Endothelial cell of umbilical vein (primary cell): ENCODE measurements at regions not wholly inside any gene's neighbourhood (a gene's known extent, or its start where the extent isn't known, plus 50 kb on each side); places are given as distances from the start of the nearest gene placed in this dataset.

Experiments used
- BruUV-seq: library from RNA; stranded (reverse); fragments of 400-500 nt; replicated peaks from 2 replicates; lab custom pipeline; 2021; lab: Mats Ljungman, UMichigan
- CTCF ChIA-PET: fragments of 300-600, 350-600 bp; sonication (Branson Sonifier 250); formaldehyde crosslinking; loops from one replicate; lab custom pipeline; 2021; ENCODE audit warnings: antibody characterized with exemption, inconsistent platforms; lab: Charles Lee
- POLR2A ChIA-PET: fragments of 300-600, 350-600 bp; sonication (Branson Sonifier 250); formaldehyde crosslinking; loops from one replicate; lab custom pipeline; 2021; ENCODE audit warnings: antibody characterized with exemption, inconsistent platforms; lab: Charles Lee
- DNase-seq: peaks from one replicate; pipeline ENCODE4 v3.0.0-alpha.2; 2011; ENCODE audit warnings: low read depth, low spot score
- FAIRE-seq: peaks from 2 replicates; lab custom pipeline; 2011; peaks lifted over from hg19 to GRCh38; lab: Jason Lieb, UNC
- H2AFZ ChIP-seq: 2 replicates; pipeline ENCODE4 v1.6.0; 2012; ENCODE audit warnings: low read depth, low read length, control low read depth, inconsistent platforms
- H3K27ac ChIP-seq: 2 replicates; pipeline ENCODE4 v1.5.1; 2011; ENCODE audit warnings: low read depth, mild to moderate bottlenecking, control low read depth, low read length, moderate library complexity; ENCODE audit not compliant: insufficient read depth
- H3K27me3 ChIP-seq, 2 experiments: 2 replicates each; pipeline versions ENCODE4 v1.6.0 to v1.6.1; 2011; ENCODE audit warnings: low read length in 2 of 2, mixed read lengths in 1 of 2; ENCODE audit not compliant: control insufficient read depth in 2 of 2, insufficient read depth in 2 of 2
- H3K36me3 ChIP-seq, 2 experiments: 2 replicates in 1 of 2; 3 replicates in 1 of 2; pipeline ENCODE4 v1.5.1; 2011; ENCODE audit warnings: low read length in 2 of 2, mild to moderate bottlenecking in 1 of 2, moderate library complexity in 1 of 2; ENCODE audit not compliant: control insufficient read depth in 2 of 2, insufficient read depth in 2 of 2; ENCODE audit errors: extremely low read depth in 1 of 2
- H3K4me1 ChIP-seq: 3 replicates; pipeline ENCODE4 v1.5.1; 2011; ENCODE audit warnings: mild to moderate bottlenecking, low read length; ENCODE audit not compliant: control insufficient read depth, insufficient read depth; ENCODE audit errors: extremely low read depth
- H3K4me2 ChIP-seq: 2 replicates; pipeline ENCODE4 v1.6.1; 2011; ENCODE audit warnings: low read length, control low read depth, mixed read lengths; ENCODE audit not compliant: insufficient read depth
- H3K4me3 ChIP-seq, 3 experiments: fragments of 200-600 bp in 1 of 3; sonication (generic), shearing (Covaris generic) in 1 of 3; replicated peaks in 1 of 3; 2 replicates each; pipeline ENCODE4 v1.5.1; 2011 to 2016; ENCODE audit warnings: control low read depth in 3 of 3, low read length in 3 of 3, mild to moderate bottlenecking in 2 of 3, inconsistent platforms in 1 of 3, low read depth in 1 of 3, moderate library complexity in 1 of 3; ENCODE audit not compliant: insufficient read depth in 1 of 3
- H3K79me2 ChIP-seq: 2 replicates; pipeline ENCODE4 v1.6.0; 2012; ENCODE audit warnings: low read length, inconsistent platforms; ENCODE audit not compliant: control insufficient read depth, insufficient read depth
- H3K9ac ChIP-seq: replicated peaks from 2 replicates; pipeline ENCODE3; 2011; ENCODE audit warnings: low read length, control low read depth; ENCODE audit not compliant: insufficient read depth; ENCODE audit errors: extremely low read depth
- H3K9me1 ChIP-seq: replicated peaks from 3 replicates; pipeline ENCODE4 v1.6.0; 2011; ENCODE audit warnings: mild to moderate bottlenecking, low read length; ENCODE audit not compliant: control insufficient read depth, insufficient read depth; ENCODE audit errors: extremely low read depth
- H3K9me3 ChIP-seq: replicated peaks from 2 replicates; pipeline ENCODE4 v1.5.1; 2012; ENCODE audit warnings: low read length, inconsistent platforms; ENCODE audit not compliant: control insufficient read depth, insufficient read depth
- H4K20me1 ChIP-seq: replicated peaks from 2 replicates; pipeline ENCODE3; 2011; ENCODE audit warnings: mild to moderate bottlenecking, low read length; ENCODE audit not compliant: control insufficient read depth, insufficient read depth; ENCODE audit errors: extremely low read depth
- EZH2 ChIP-seq: IDR thresholded peaks from 2 replicates; pipeline ENCODE4 v1.6.1; 2012; ENCODE audit warnings: borderline replicate concordance, low read depth, mild to moderate bottlenecking, moderate library complexity, low read length, inconsistent platforms; ENCODE audit not compliant: severe bottlenecking
- FOS ChIP-seq: IDR thresholded peaks from 2 replicates; pipeline ENCODE4 v1.6.1; 2011; ENCODE audit warnings: mild to moderate bottlenecking, low read length, moderate library complexity, borderline replicate concordance; ENCODE audit not compliant: insufficient read depth
- GATA2 ChIP-seq: IDR thresholded peaks from 2 replicates; pipeline ENCODE4 v1.7.0; 2011; ENCODE audit warnings: low read depth, mild to moderate bottlenecking, moderate library complexity, mixed read lengths, low read length; ENCODE audit not compliant: insufficient read length, insufficient read depth
- JUN ChIP-seq: IDR thresholded peaks from 2 replicates; pipeline ENCODE4 v1.6.1; 2011; ENCODE audit warnings: borderline replicate concordance, low read depth; ENCODE audit not compliant: insufficient read length, insufficient read depth
- MYC ChIP-seq: IDR thresholded peaks from one replicate; pipeline ENCODE4 v1.6.1; 2011; ENCODE audit warnings: mild to moderate bottlenecking, low read depth, low read length
- POLR2A ChIP-seq: IDR thresholded peaks from 2 replicates; pipeline ENCODE4 v1.6.1; 2012; ENCODE audit warnings: low read depth, mild to moderate bottlenecking, control low read depth, low read length
- POLR2AphosphoS5 ChIP-seq: IDR thresholded peaks from 2 replicates; pipeline ENCODE4 v1.6.1; 2012; ENCODE audit warnings: low read depth, mild to moderate bottlenecking, control low read depth, low read length, moderate library complexity; ENCODE audit not compliant: insufficient read depth
- dilution Hi-C: fragments of 300-500 bp; cut with MboI; formaldehyde crosslinking; loops from one replicate; pipeline ENCODE4 v1.15.0; 2019; ENCODE audit warnings: low sequenced_read_pairs; ENCODE audit not compliant: extremely low pct_ligation_motif_present
- intact Hi-C: fragments of 100-400 bp; cut with micrococcal nuclease; formaldehyde crosslinking; loops from one replicate; pipeline ENCODE4 v1.10.0; 2022
- TF ChIP-seq, protein P1 (sequence below): IDR thresholded peaks from 2 replicates; pipeline ENCODE4 v1.6.1; 2011; ENCODE audit not compliant: insufficient read depth, insufficient read length
- TF ChIP-seq, protein P2 (sequence below), 2 donors: IDR thresholded peaks; 1 replicate in 1 of 2; 2 replicates in 1 of 2; pipeline ENCODE4 v1.5.1; 2011; ENCODE audit warnings: low read length in 2 of 2, mild to moderate bottlenecking in 2 of 2, moderate library complexity in 2 of 2, control low read depth in 1 of 2, inconsistent platforms in 1 of 2, low read depth in 1 of 2; ENCODE audit not compliant: insufficient read depth in 1 of 2; ENCODE audit errors: extremely low read depth in 1 of 2

DNA sequence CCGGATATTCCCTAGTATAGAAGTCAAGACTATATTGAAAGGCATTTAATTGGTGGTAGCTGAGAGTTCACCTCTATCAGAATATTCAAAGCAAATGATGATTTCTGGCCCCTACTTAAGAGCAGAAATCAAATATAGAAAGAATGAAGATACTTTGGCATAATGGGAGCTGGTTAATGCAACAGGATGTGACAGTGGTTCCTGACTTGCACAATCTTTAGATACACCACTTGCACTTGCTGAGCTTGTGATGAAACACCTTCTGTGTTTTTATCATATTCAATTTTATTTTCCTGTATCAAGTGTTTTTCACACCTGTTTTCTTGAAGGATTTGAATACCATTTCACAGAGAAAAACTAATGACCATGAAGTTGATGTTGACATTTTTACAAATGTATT is 124.1 kb upstream of the CDH19 start:
- no peak overlapping the region for H3K27ac ChIP-seq
- no peak for FAIRE-seq
- CTCF ChIA-PET, result no interaction called here
- BruUV-seq, result no TSS peak
- H3K9me3 ChIP-seq, result no peaks in the 10 kb centered on the region
- H3K27me3 ChIP-seq, result no peaks in the 10 kb centered on the region
- no peak overlapping the region for H3K4me2 ChIP-seq
- H4K20me1 ChIP-seq, result no peaks in the 10 kb centered on the region
- intact Hi-C loops, result no loop called here
- TF ChIP-seq GATA2 (no peak), EZH2 (no peak), POLR2AphosphoS5 (no peak), MYC (no peak), JUN (no peak), FOS (no peak), POLR2A (no peak)
- no peaks in the 10 kb centered on the region for H3K4me1 ChIP-seq
- no peaks in the 10 kb centered on the region for H3K9me1 ChIP-seq
- dilution Hi-C loops, result no loop called here
- no peak overlapping the region for H3K4me3 ChIP-seq
- POLR2A ChIA-PET, result no interaction called here
- no peak overlapping the region for H3K9ac ChIP-seq
- H3K36me3 ChIP-seq, result no peaks in the 10 kb centered on the region
- H3K79me2 ChIP-seq, result no peaks in the 10 kb centered on the region
- no peak overlapping the region for H2AFZ ChIP-seq
- DNase-seq, result no peak

DNA sequence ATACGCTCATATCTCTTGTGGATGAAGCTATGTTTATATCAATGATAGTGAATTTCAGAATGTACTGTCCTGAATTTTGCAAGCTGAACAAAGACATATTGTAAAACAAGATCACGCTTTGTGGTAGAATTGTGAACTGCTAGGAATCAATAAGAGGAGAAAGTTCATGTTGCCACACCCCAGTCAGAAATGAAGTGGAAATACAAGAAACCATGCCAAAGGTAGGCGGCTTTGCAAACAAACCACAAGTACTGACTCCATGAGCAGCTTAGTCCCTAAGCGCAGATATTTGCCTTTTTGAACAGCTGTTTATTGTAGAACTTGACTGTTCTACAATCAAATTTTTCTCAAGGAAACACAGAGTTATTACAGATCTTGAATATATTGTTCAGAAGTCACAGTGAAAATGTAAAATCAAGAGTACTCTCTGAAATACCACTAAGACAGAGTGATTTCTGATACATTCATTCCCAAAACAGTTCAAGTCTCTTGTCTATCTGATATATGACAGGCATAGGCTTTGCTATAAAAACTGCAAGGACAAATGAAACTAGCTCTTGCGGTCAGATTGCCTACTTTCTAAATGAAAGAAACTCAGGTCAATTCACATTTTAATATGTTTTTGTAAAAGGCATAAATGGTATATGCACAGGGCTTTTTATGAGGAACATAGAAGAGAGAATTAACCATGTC is 120.9 kb upstream of the CDH19 start:
- TF ChIP-seq JUN (no peak), FOS (no peak), POLR2A (no peak), EZH2 (no peak), MYC (no peak), GATA2 (no peak), POLR2AphosphoS5 (no peak)
- TF ChIP-seq, protein P1, sequence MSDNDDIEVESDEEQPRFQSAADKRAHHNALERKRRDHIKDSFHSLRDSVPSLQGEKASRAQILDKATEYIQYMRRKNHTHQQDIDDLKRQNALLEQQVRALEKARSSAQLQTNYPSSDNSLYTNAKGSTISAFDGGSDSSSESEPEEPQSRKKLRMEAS, result no peak
- TF ChIP-seq, protein P2, sequence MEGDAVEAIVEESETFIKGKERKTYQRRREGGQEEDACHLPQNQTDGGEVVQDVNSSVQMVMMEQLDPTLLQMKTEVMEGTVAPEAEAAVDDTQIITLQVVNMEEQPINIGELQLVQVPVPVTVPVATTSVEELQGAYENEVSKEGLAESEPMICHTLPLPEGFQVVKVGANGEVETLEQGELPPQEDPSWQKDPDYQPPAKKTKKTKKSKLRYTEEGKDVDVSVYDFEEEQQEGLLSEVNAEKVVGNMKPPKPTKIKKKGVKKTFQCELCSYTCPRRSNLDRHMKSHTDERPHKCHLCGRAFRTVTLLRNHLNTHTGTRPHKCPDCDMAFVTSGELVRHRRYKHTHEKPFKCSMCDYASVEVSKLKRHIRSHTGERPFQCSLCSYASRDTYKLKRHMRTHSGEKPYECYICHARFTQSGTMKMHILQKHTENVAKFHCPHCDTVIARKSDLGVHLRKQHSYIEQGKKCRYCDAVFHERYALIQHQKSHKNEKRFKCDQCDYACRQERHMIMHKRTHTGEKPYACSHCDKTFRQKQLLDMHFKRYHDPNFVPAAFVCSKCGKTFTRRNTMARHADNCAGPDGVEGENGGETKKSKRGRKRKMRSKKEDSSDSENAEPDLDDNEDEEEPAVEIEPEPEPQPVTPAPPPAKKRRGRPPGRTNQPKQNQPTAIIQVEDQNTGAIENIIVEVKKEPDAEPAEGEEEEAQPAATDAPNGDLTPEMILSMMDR (IDR thresholded peaks at IDR 0.05; ENCODE audit: extremely low read depth in 1 of 2, insufficient read depth in 1 of 2, low read depth in 1 of 2, low read length in 2 of 2), result no peak
- no peak for DNase-seq
- H3K9me1 ChIP-seq, result no peaks in the 10 kb centered on the region
- no peak overlapping the region for H3K27ac ChIP-seq
- dilution Hi-C loops, result no loop called here
- H4K20me1 ChIP-seq, result no peaks in the 10 kb centered on the region
- intact Hi-C loops, result no loop called here
- no TSS peak for BruUV-seq
- no peaks in the 10 kb centered on the region for H3K79me2 ChIP-seq
- no peaks in the 10 kb centered on the region for H3K36me3 ChIP-seq
- H3K4me1 ChIP-seq, result no peaks in the 10 kb centered on the region
- H3K4me3 ChIP-seq, result no peak overlapping the region
- no peak overlapping the region for H3K9ac ChIP-seq
- H3K4me2 ChIP-seq, result no peak overlapping the region
- no peak for FAIRE-seq
- H3K9me3 ChIP-seq, result no peaks in the 10 kb centered on the region
- no peaks in the 10 kb centered on the region for H3K27me3 ChIP-seq
- POLR2A ChIA-PET, result no interaction called here
- H2AFZ ChIP-seq, result no peak overlapping the region
- CTCF ChIA-PET, result no interaction called here
